HepG2 (cell line): ENCODE measurements at regions not wholly inside any gene's neighbourhood (a gene's known extent, or its start where the extent isn't known, plus 50 kb on each side); places are given as distances from the start of the nearest gene placed in this dataset.

ENCODE experiments used
- ARNT2 ChIP-seq: sonication (generic); formaldehyde crosslinking; IDR thresholded peaks from 2 replicates; pipeline ENCODE4 v1.8.0; 2022; ENCODE audit warnings: mild to moderate bottlenecking, low read depth, missing genetic modification reagents, moderate library complexity
- CREB1 ChIP-seq, 2 experiments: fragments of 450-650 bp in 1 of 2; IDR thresholded peaks; 2 replicates each; pipeline ENCODE4 v1.6.1; 2016 to 2017; ENCODE audit warnings: control low read depth in 1 of 2, mild to moderate bottlenecking in 1 of 2, missing compliant biosample characterization in 1 of 2, missing genetic modification characterization in 1 of 2
- HNRNPH1 ChIP-seq: fragments of 200-400 bp; formaldehyde crosslinking; optimal IDR thresholded peaks from 2 replicates; pipeline ENCODE3; 2017; ENCODE audit warnings: mild to moderate bottlenecking, low read depth, low read length
- TARDBP ChIP-seq: sonication (generic); formaldehyde crosslinking; IDR thresholded peaks from 2 replicates; pipeline ENCODE4 v1.8.0; 2022; ENCODE audit warnings: mild to moderate bottlenecking, missing genetic modification reagents
- ZNF138 ChIP-seq: sonication (generic); formaldehyde crosslinking; IDR thresholded peaks from 2 replicates; pipeline ENCODE4 v1.5.0; 2020; ENCODE audit warnings: mild to moderate bottlenecking, low read depth, missing genetic modification reagents
- ZNF180 ChIP-seq: sonication (generic); formaldehyde crosslinking; IDR thresholded peaks from 2 replicates; pipeline ENCODE4 v1.4.0; 2020; ENCODE audit warnings: low read depth, missing genetic modification reagents, borderline replicate concordance
- ZNF264 ChIP-seq: sonication (generic); formaldehyde crosslinking; IDR thresholded peaks from 2 replicates; pipeline ENCODE4 v1.4.0; 2020; ENCODE audit warnings: missing genetic modification reagents
- TF ChIP-seq, protein P1 (sequence below): sonication (generic); formaldehyde crosslinking; IDR thresholded peaks from 2 replicates; pipeline ENCODE4 v1.5.0; 2020; ENCODE audit warnings: missing genetic modification reagents
- TF ChIP-seq, protein P2 (sequence below): sonication (generic); formaldehyde crosslinking; IDR thresholded peaks from 2 replicates; pipeline ENCODE4 v1.5.1; 2020; ENCODE audit warnings: missing genetic modification reagents, mild to moderate bottlenecking, borderline replicate concordance
- TF ChIP-seq, protein P3 (sequence below): sonication (generic); formaldehyde crosslinking; IDR thresholded peaks from 2 replicates; pipeline ENCODE4 v1.4.0; 2020; ENCODE audit warnings: mild to moderate bottlenecking, missing genetic modification reagents

DNA sequence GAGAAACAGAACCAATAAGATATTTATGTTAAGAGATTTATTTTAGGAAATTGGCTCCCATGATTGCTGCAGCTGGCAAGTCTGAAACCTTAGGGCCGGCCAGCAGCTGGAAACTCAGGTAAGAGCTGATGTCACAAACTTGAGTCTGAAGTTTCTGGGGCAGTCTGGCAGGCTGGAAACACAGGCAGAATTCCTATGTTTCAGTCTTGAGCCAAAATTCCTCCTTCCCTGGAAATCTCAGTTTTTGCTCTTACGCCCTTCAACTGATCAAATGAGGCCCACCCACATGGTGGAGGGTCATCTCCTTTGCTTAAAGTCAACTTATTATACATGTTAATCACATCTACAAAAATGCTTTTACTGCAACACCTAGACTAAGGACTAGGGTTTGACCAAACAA, 184.1 kb downstream of the SOD2 start (continued):
- TF ChIP-seq ARNT2 (CRISPR knock-in tag) (no peak), CREB1 (IDR thresholded peaks at IDR 0.05) (no peak), CREB1 (CRISPR knock-in tag; IDR thresholded peaks at IDR 0.05) (no peak), HNRNPH1 (no peak), ZNF180 (no peak), TARDBP (CRISPR knock-in tag) (no peak), ZNF264 (no peak), ZNF138 (CRISPR knock-in tag) (no peak)
- TF ChIP-seq, protein P1, sequence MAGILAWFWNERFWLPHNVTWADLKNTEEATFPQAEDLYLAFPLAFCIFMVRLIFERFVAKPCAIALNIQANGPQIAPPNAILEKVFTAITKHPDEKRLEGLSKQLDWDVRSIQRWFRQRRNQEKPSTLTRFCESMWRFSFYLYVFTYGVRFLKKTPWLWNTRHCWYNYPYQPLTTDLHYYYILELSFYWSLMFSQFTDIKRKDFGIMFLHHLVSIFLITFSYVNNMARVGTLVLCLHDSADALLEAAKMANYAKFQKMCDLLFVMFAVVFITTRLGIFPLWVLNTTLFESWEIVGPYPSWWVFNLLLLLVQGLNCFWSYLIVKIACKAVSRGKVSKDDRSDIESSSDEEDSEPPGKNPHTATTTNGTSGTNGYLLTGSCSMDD (CRISPR knock-in tag): no peak
- TF ChIP-seq, protein P2, sequence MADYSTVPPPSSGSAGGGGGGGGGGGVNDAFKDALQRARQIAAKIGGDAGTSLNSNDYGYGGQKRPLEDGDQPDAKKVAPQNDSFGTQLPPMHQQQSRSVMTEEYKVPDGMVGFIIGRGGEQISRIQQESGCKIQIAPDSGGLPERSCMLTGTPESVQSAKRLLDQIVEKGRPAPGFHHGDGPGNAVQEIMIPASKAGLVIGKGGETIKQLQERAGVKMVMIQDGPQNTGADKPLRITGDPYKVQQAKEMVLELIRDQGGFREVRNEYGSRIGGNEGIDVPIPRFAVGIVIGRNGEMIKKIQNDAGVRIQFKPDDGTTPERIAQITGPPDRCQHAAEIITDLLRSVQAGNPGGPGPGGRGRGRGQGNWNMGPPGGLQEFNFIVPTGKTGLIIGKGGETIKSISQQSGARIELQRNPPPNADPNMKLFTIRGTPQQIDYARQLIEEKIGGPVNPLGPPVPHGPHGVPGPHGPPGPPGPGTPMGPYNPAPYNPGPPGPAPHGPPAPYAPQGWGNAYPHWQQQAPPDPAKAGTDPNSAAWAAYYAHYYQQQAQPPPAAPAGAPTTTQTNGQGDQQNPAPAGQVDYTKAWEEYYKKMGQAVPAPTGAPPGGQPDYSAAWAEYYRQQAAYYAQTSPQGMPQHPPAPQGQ (CRISPR knock-in tag): no peak
- TF ChIP-seq, protein P3, sequence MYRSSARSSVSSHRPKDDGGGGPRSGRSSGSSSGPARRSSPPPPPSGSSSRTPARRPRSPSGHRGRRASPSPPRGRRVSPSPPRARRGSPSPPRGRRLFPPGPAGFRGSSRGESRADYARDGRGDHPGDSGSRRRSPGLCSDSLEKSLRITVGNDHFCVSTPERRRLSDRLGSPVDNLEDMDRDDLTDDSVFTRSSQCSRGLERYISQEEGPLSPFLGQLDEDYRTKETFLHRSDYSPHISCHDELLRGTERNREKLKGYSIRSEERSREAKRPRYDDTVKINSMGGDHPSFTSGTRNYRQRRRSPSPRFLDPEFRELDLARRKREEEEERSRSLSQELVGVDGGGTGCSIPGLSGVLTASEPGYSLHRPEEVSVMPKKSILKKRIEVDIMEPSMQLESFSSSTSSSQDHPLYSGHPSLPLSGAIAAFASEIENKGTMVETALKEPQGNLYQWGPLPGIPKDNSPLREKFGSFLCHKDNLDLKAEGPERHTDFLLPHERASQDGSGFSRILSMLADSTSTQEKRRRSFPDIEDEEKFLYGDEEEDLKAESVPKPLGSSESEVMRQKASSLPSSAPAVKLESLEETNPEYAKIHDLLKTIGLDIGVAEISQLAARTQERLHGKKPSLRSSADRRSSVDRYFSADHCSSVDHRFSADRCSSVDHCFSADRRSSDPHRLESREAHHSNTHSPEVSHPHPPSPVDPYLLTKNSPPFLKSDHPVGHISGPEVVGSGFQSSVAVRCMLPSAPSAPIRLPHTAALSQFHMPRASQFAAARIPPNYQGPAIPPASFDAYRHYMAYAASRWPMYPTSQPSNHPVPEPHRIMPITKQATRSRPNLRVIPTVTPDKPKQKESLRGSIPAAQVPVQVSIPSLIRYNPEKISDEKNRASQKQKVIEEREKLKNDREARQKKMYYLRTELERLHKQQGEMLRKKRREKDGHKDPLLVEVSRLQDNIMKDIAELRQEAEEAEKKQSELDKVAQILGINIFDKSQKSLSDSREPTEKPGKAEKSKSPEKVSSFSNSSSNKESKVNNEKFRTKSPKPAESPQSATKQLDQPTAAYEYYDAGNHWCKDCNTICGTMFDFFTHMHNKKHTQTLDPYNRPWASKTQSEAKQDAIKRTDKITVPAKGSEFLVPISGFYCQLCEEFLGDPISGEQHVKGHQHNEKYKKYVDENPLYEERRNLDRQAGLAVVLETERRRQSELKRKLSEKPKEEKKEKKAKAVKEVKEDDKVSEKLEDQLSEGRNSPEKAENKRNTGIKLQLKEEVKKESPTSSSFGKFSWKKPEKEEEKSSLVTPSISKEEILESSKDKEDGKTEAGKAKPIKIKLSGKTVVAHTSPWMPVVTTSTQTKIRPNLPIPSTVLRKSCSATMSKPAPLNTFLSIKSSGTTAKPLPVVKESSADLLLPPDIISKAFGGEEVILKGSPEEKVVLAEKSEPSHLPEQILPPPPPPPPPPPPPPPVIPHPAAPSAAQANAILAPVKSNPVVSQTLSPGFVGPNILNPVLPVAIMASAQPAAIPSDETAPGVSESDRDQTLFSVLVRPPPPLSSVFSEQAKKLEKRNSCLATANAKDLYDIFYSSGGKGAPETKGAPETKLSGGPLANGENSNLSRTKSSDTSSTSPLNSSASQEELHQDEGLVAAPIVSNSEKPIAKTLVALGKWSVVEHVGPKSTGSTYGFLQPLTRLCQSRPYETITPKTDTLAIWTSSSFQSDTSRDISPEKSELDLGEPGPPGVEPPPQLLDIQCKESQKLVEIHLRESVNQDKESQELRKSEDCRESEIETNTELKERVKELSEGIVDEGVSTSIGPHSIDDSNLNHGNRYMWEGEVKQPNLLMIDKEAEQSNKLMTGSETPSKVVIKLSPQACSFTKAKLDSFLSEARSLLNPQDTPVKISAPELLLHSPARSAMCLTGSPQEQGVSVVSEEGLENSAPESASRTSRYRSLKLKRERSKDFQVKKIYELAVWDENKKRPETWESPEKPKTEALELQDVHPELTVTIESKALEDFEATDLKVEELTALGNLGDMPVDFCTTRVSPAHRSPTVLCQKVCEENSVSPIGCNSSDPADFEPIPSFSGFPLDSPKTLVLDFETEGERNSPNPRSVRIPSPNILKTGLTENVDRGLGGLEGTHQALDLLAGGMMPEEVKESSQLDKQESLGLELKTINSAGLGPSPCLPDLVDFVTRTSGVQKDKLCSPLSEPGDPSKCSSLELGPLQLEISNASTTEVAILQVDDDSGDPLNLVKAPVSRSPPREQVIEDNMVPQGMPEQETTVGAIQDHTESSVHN (CRISPR knock-in tag): no peak
